H1 (cell line): ENCODE measurements at regions not wholly inside any gene's neighbourhood (a gene's known extent, or its start where the extent isn't known, plus 50 kb on each side); places are given as distances from the start of the nearest gene placed in this dataset.

ENCODE experiments used
- CTCF ChIA-PET: fragments of 300-600 bp; sonication (Branson Sonifier 250); formaldehyde crosslinking; loops from one replicate; lab custom pipeline; 2021; ENCODE audit not compliant: partially characterized antibody; lab: Charles Lee
- POLR2A ChIA-PET: fragments of 300-600 bp; sonication (Branson Sonifier 250); formaldehyde crosslinking; loops from one replicate; lab custom pipeline; 2021; ENCODE audit warnings: inconsistent platforms; ENCODE audit not compliant: partially characterized antibody; lab: Charles Lee
- DNase-seq, 2 experiments: peaks; one replicate each; pipeline versions ENCODE4 v3.0.0 to v3.0.0-alpha.2; 2010 to 2022; ENCODE audit warnings: low spot score in 2 of 2, low read depth in 1 of 2, mixed read lengths in 1 of 2
- FAIRE-seq: peaks from 2 replicates; lab custom pipeline; 2011; peaks lifted over from hg19 to GRCh38; lab: Jason Lieb, UNC
- H2AFZ ChIP-seq: 2 replicates; pipeline ENCODE4 v1.8.1; 2012; ENCODE audit warnings: low read length, inconsistent platforms
- H2AK5ac ChIP-seq: 2 replicates; pipeline ENCODE4 v1.6.1; 2013; ENCODE audit warnings: low read depth, low read length
- H2BK120ac ChIP-seq: replicated peaks from 2 replicates; pipeline ENCODE3; 2013; ENCODE audit warnings: low read depth, low read length, inconsistent platforms
- H2BK12ac ChIP-seq: 2 replicates; pipeline ENCODE4 v1.6.1; 2013; ENCODE audit warnings: low read depth, low read length
- H2BK15ac ChIP-seq: 2 replicates; pipeline ENCODE4 v1.6.1; 2013; ENCODE audit warnings: low read length
- H2BK20ac ChIP-seq: 2 replicates; pipeline ENCODE4 v1.6.1; 2013; ENCODE audit warnings: low read length
- H2BK5ac ChIP-seq: 2 replicates; pipeline ENCODE4 v1.6.1; 2013; ENCODE audit warnings: low read depth, low read length
- H3K14ac ChIP-seq: 2 replicates; pipeline ENCODE4 v1.6.1; 2013; ENCODE audit warnings: inconsistent platforms; ENCODE audit not compliant: insufficient read length
- H3K18ac ChIP-seq: 2 replicates; pipeline ENCODE4 v1.6.1; 2013; ENCODE audit warnings: low read length; ENCODE audit errors: extremely low read depth
- H3K23ac ChIP-seq: 2 replicates; pipeline ENCODE4 v1.6.1; 2013; ENCODE audit warnings: inconsistent platforms; ENCODE audit not compliant: insufficient read length
- H3K23me2 ChIP-seq: 2 replicates; pipeline ENCODE4 v1.6.1; 2013; ENCODE audit warnings: low read depth, low read length
- H3K27ac ChIP-seq: 2 replicates; pipeline ENCODE4 v1.6.1; 2011; ENCODE audit warnings: low read depth, low read length, inconsistent platforms
- H3K27me3 ChIP-seq, 4 experiments: replicated peaks in 1 of 4; 1 replicate in 1 of 4; 2 replicates in 3 of 4; pipeline versions ENCODE4 v1.6.1 to v1.8.1; 2011 to 2013; ENCODE audit warnings: low read length in 3 of 4, mild to moderate bottlenecking in 3 of 4, inconsistent platforms in 2 of 4, mixed read lengths in 2 of 4, moderate library complexity in 1 of 4; ENCODE audit not compliant: control insufficient read depth in 3 of 4, insufficient read depth in 3 of 4; ENCODE audit errors: extremely low read depth in 1 of 4
- H3K36me3 ChIP-seq, 4 experiments: 2 replicates each; pipeline versions ENCODE4 v1.6.1 to v1.8.1; 2011 to 2013; ENCODE audit warnings: mild to moderate bottlenecking in 4 of 4, low read length in 3 of 4, moderate library complexity in 2 of 4, control low read depth in 1 of 4, inconsistent platforms in 1 of 4; ENCODE audit not compliant: insufficient read depth in 4 of 4, control insufficient read depth in 2 of 4
- H3K4ac ChIP-seq: replicated peaks from 2 replicates; pipeline ENCODE3; 2013; ENCODE audit warnings: low read length, low read depth, mixed read lengths, inconsistent platforms; ENCODE audit not compliant: insufficient read length
- H3K4me1 ChIP-seq, 4 experiments: replicated peaks in 1 of 4; 1 replicate in 1 of 4; 2 replicates in 3 of 4; pipeline versions ENCODE4 v1.6.1 to v1.8.1; 2011 to 2013; ENCODE audit warnings: low read length in 3 of 4, inconsistent platforms in 2 of 4, mixed read lengths in 1 of 4; ENCODE audit not compliant: insufficient read depth in 4 of 4, control insufficient read depth in 3 of 4
- H3K4me2 ChIP-seq, 2 experiments: 2 replicates each; pipeline versions ENCODE4 v1.6.1 to v1.8.1; 2011 to 2013; ENCODE audit warnings: low read depth in 2 of 2, low read length in 2 of 2, control low read depth in 1 of 2, inconsistent platforms in 1 of 2, mild to moderate bottlenecking in 1 of 2; ENCODE audit not compliant: insufficient read depth in 1 of 2
- H3K4me3 ChIP-seq, 4 experiments: fragments of 200-600, 300-600 bp in 1 of 4; sonication (generic), shearing (Covaris generic), sonication (Bioruptor Twin) in 1 of 4; 2 replicates each; pipeline versions ENCODE4 v1.5.1 to v1.8.1; 2011 to 2016; ENCODE audit warnings: low read length in 4 of 4, low read depth in 3 of 4, control low read depth in 2 of 4, inconsistent platforms in 2 of 4, mild to moderate bottlenecking in 2 of 4, mixed read lengths in 1 of 4, moderate library complexity in 1 of 4; ENCODE audit not compliant: insufficient read depth in 2 of 4; ENCODE audit errors: extremely low read depth in 1 of 4
- H3K56ac ChIP-seq: replicated peaks from 2 replicates; pipeline ENCODE3; 2013; ENCODE audit warnings: low read depth, mild to moderate bottlenecking, mixed read lengths, low read length, inconsistent platforms; ENCODE audit not compliant: insufficient read length
- H3K79me1 ChIP-seq: 2 replicates; pipeline ENCODE4 v1.6.1; 2013; ENCODE audit warnings: low read depth, low read length, control low read depth
- H3K79me2 ChIP-seq, 2 experiments: 2 replicates each; pipeline versions ENCODE4 v1.6.1 to v1.8.1; 2012 to 2013; ENCODE audit warnings: low read length in 2 of 2, mild to moderate bottlenecking in 2 of 2, inconsistent platforms in 1 of 2; ENCODE audit not compliant: insufficient read depth in 2 of 2, control insufficient read depth in 1 of 2
- H3K9ac ChIP-seq, 4 experiments: replicated peaks in 1 of 4; 1 replicate in 1 of 4; 2 replicates in 3 of 4; pipeline versions ENCODE4 v1.6.1 to v1.8.1; 2011 to 2013; ENCODE audit warnings: low read depth in 3 of 4, low read length in 3 of 4, control low read depth in 2 of 4, mild to moderate bottlenecking in 2 of 4, moderate library complexity in 2 of 4, inconsistent platforms in 1 of 4; ENCODE audit errors: extremely low read depth in 1 of 4
- H3K9me3 ChIP-seq, 2 experiments: 2 replicates each; pipeline versions ENCODE4 v1.6.1 to v1.8.1; 2012 to 2013; ENCODE audit warnings: mild to moderate bottlenecking in 2 of 2, moderate library complexity in 2 of 2, control low read depth in 1 of 2, inconsistent platforms in 1 of 2, low read depth in 1 of 2, low read length in 1 of 2, mixed read lengths in 1 of 2; ENCODE audit not compliant: insufficient read depth in 2 of 2
- H4K20me1 ChIP-seq, 2 experiments: replicated peaks in 1 of 2; 2 replicates each; pipeline versions ENCODE3 to v1.8.1; 2011 to 2013; ENCODE audit warnings: inconsistent platforms in 2 of 2, low read length in 2 of 2, mild to moderate bottlenecking in 1 of 2; ENCODE audit not compliant: insufficient read depth in 2 of 2, control insufficient read depth in 1 of 2
- H4K5ac ChIP-seq: 2 replicates; pipeline ENCODE4 v1.6.1; 2013; ENCODE audit warnings: low read length, low read depth, mixed read lengths, inconsistent platforms; ENCODE audit not compliant: insufficient read length
- H4K8ac ChIP-seq: 2 replicates; pipeline ENCODE4 v1.8.0; 2013; ENCODE audit warnings: mild to moderate bottlenecking, moderate library complexity, low read length, inconsistent platforms; ENCODE audit not compliant: insufficient read depth; ENCODE audit errors: extremely low read depth
- H4K91ac ChIP-seq: replicated peaks from 2 replicates; pipeline ENCODE3; 2013; ENCODE audit warnings: low read length, mixed read lengths, inconsistent platforms; ENCODE audit not compliant: insufficient read length
- KDM1A ChIP-seq: fragments of 200-600, 300-600 bp; sonication (generic); IDR thresholded peaks from 2 replicates; pipeline ENCODE4 v1.7.1; 2016; ENCODE audit warnings: mild to moderate bottlenecking, low read length, borderline replicate concordance
- SIRT6 ChIP-seq: IDR thresholded peaks from one replicate; pipeline ENCODE4 v1.7.1; 2012; ENCODE audit warnings: low read length, inconsistent platforms
- TAF1 ChIP-seq: IDR thresholded peaks from 2 replicates; pipeline ENCODE4 v1.6.1; 2011; ENCODE audit warnings: mild to moderate bottlenecking, low read depth, low read length
- TEAD4 ChIP-seq: IDR thresholded peaks from 2 replicates; pipeline ENCODE4 v1.6.1; 2012; ENCODE audit warnings: low read depth, low read length, inconsistent platforms, mixed read lengths
- WGBS, 2 experiments: shearing (Covaris generic) in 1 of 2; methylation state at CpG; one replicate each; pipeline versions ENCODE4 v1.1.6 to v1.1.7; 2013 to 2015; ENCODE audit warnings: low lambda C conversion rate in 2 of 2, mixed read lengths in 2 of 2, inconsistent platforms in 1 of 2, low coverage in 1 of 2, missing lambda C conversion rate in 1 of 2; ENCODE audit not compliant: insufficient replicate concordance in 2 of 2, insufficient coverage in 1 of 2, insufficient read length in 1 of 2; ENCODE audit errors: extremely low coverage in 1 of 2, missing lambda C conversion rate in 1 of 2; 5-methylcytosine and 5-hydroxymethylcytosine counted together
- TF ChIP-seq, protein P1 (sequence below), 3 experiments: IDR thresholded peaks; 1 replicate in 2 of 3; 2 replicates in 1 of 3; pipeline versions ENCODE4 v1.5.1 to v1.6.1; 2011; ENCODE audit warnings: low read length in 3 of 3, mild to moderate bottlenecking in 3 of 3, inconsistent platforms in 2 of 3, low read depth in 1 of 3, moderate library complexity in 1 of 3; ENCODE audit not compliant: insufficient read depth in 1 of 3; ENCODE audit errors: control extremely low read depth in 1 of 3

DNA sequence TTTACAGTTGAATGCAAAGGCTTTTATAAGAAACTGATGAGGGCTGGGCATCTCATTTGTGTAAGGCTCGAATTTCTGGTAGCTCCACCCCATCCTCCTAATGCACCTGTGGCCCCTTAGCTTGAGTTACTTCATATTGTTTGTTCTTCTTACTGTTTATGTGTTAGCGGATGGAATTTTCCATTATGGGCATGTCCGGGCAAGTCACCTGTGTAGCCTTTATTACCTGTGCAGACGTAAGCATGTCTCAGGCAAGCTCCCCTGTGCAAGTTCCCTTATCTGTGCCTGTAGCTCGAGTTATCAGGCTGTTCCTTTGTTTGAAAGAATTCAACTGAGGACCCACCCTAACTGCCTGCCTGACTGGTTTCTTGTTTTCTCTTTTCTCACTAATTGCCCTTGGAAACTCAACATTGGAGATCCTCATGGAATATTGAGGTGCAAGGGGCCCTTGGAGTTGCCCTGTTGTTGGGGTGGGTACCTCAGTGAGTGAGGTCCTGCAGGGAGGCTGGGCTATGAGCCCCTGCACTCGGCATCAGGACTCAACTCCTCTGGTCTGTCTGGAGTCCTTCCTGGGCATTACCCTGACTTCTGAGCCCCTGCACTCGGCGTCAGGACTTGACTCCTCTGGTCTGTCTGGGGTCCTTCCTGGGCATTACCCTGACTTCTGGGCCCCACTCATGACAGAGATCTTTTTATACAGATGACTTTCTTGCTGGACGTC, 207.9 kb upstream of the SULF2 start:
- peak overlapping the region; percentile 77; the same call in 1 of the 2 replicates for H2AK5ac ChIP-seq
- H3K4ac ChIP-seq = peak overlapping the region; percentile 65
- no peak overlapping the region for H3K23ac ChIP-seq
- WGBS, 2 experiments = 85% methylated on average over 9 of the region's 9 CpGs; no CpG with 5 or more reads in 1 of the 2 experiments
- no peaks in the 10 kb centered on the region for H3K79me1 ChIP-seq
- H3K4me3 ChIP-seq = 0 out of 8 replicates have a peak overlapping the region, but pooled peaks of 1 of the 4 experiments have one; percentile 3
- peaks cover 1 to 12% (median 8%) of the 10 kb centered on the region in 4 experiments; a peak in 4 of 7 replicates for H3K4me1 ChIP-seq
- no peak overlapping the region for H2AFZ ChIP-seq
- no peak overlapping the region for H3K14ac ChIP-seq
- H3K56ac ChIP-seq = no peak overlapping the region
- FAIRE-seq = no peak
- ChIA-PET POLR2A (no interaction called here), CTCF (no interaction called here)
- no peak overlapping the region; the same call in 1 of the 2 replicates for H4K8ac ChIP-seq
- peak; percentile 24; the same call in 1 of the 2 replicates for TF ChIP-seq KDM1A
- no peak for TF ChIP-seq TEAD4
- TF ChIP-seq SIRT6 = no peak
- no peak for TF ChIP-seq TAF1
- TF ChIP-seq, protein P1, sequence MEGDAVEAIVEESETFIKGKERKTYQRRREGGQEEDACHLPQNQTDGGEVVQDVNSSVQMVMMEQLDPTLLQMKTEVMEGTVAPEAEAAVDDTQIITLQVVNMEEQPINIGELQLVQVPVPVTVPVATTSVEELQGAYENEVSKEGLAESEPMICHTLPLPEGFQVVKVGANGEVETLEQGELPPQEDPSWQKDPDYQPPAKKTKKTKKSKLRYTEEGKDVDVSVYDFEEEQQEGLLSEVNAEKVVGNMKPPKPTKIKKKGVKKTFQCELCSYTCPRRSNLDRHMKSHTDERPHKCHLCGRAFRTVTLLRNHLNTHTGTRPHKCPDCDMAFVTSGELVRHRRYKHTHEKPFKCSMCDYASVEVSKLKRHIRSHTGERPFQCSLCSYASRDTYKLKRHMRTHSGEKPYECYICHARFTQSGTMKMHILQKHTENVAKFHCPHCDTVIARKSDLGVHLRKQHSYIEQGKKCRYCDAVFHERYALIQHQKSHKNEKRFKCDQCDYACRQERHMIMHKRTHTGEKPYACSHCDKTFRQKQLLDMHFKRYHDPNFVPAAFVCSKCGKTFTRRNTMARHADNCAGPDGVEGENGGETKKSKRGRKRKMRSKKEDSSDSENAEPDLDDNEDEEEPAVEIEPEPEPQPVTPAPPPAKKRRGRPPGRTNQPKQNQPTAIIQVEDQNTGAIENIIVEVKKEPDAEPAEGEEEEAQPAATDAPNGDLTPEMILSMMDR (IDR thresholded peaks at IDR 0.05; ENCODE audit: control extremely low read depth in 1 of 3, insufficient read depth in 1 of 3, low read depth in 1 of 3, low read length in 3 of 3) = no peak
- peaks cover 0 to 4% (median 2%) of the 10 kb centered on the region in 4 experiments; a peak in 2 of 8 replicates for H3K36me3 ChIP-seq
- H4K91ac ChIP-seq = peak overlapping the region; percentile 88
- no peak overlapping the region for H3K4me2 ChIP-seq
- no peaks in the 10 kb centered on the region for H3K79me2 ChIP-seq
- peak overlapping the region; percentile 48; the same call in 1 of the 2 replicates for H2BK20ac ChIP-seq
- H3K18ac ChIP-seq = no peak overlapping the region
- H2BK5ac ChIP-seq = peak overlapping the region; percentile 88; the same call in 1 of the 2 replicates
- peak overlapping the region; percentile 26; the same call in 1 of the 2 replicates for H3K27ac ChIP-seq
- H4K20me1 ChIP-seq = no peaks in the 10 kb centered on the region
- no peaks in the 10 kb centered on the region for H3K23me2 ChIP-seq
- H3K27me3 ChIP-seq = no peaks in the 10 kb centered on the region
- peak overlapping the region; percentile 73 for H2BK120ac ChIP-seq
- peak overlapping the region; percentile 55 for H4K5ac ChIP-seq
- H2BK15ac ChIP-seq = no peak overlapping the region
- H3K9me3 ChIP-seq = peaks cover 9 to 16% of the 10 kb centered on the region in 2 experiments
- H3K9ac ChIP-seq = no peak overlapping the region
- no peak overlapping the region for H2BK12ac ChIP-seq
- DNase-seq = no peak
